Neural cell (in vitro differentiated cells): ENCODE measurements at regions not wholly inside any gene's neighbourhood (a gene's known extent, or its start where the extent isn't known, plus 50 kb on each side); places are given as distances from the start of the nearest gene placed in this dataset.

Experiments used
- H2AFZ ChIP-seq: fragments of 200-600, 300-800 bp; sonication (generic), shearing (Covaris generic); 2 replicates; pipeline ENCODE4 v1.6.0; 2014; ENCODE audit warnings: low read depth, mild to moderate bottlenecking, antibody characterized with exemption, low read length, moderate library complexity
- H3F3A ChIP-seq: fragments of 200-600 bp; shearing (Covaris generic); 2 replicates; pipeline ENCODE4 v1.6.1; 2016; ENCODE audit warnings: mild to moderate bottlenecking, moderate library complexity, mixed read lengths, antibody characterized with exemption, low read length; ENCODE audit not compliant: insufficient read depth, poor library complexity, severe bottlenecking
- H3K27ac ChIP-seq: fragments of 200-600, 300-800 bp; sonication (generic), shearing (Covaris generic); 2 replicates; pipeline ENCODE4 v1.5.1; 2014; ENCODE audit warnings: mild to moderate bottlenecking, low read length, moderate library complexity
- H3K27me3 ChIP-seq: fragments of 300-800, 200-600 bp; sonication (generic), shearing (Covaris generic); 2 replicates; pipeline ENCODE4 v1.6.0; 2014; ENCODE audit warnings: mild to moderate bottlenecking, low read depth, low read length, moderate library complexity; ENCODE audit not compliant: insufficient read depth
- H3K36me3 ChIP-seq: fragments of 300-800, 200-600 bp; sonication (generic), shearing (Covaris generic); 2 replicates; pipeline ENCODE4 v1.5.1; 2014; ENCODE audit warnings: mild to moderate bottlenecking, antibody characterized with exemption, low read length, moderate library complexity; ENCODE audit not compliant: insufficient read depth
- H3K4me2 ChIP-seq: fragments of 300-800, 200-600 bp; sonication (generic), shearing (Covaris generic); 2 replicates; pipeline ENCODE4 v1.6.0; 2014; ENCODE audit warnings: mild to moderate bottlenecking, low read length
- H3K4me3 ChIP-seq: fragments of 300-800, 200-600 bp; sonication (generic), shearing (Covaris generic); 2 replicates; pipeline ENCODE4 v1.5.1; 2014; ENCODE audit warnings: mild to moderate bottlenecking, low read length, moderate library complexity
- H3K79me2 ChIP-seq: fragments of 200-600 bp; shearing (Covaris generic); replicated peaks from 2 replicates; pipeline ENCODE4 v1.6.0; 2014; ENCODE audit warnings: mild to moderate bottlenecking, low read length, moderate library complexity; ENCODE audit not compliant: insufficient read depth
- H3K9ac ChIP-seq: fragments of 300-800, 200-600 bp; sonication (generic), shearing (Covaris generic); 2 replicates; pipeline ENCODE4 v1.6.1; 2016; ENCODE audit warnings: mild to moderate bottlenecking, low read length, mixed read lengths
- H3K9me2 ChIP-seq: fragments of 200-600 bp; shearing (Covaris generic); 2 replicates; pipeline ENCODE4 v1.6.1; 2016; ENCODE audit warnings: mild to moderate bottlenecking, low read length, mixed read lengths; ENCODE audit not compliant: insufficient read depth
- H3K9me3 ChIP-seq: fragments of 200-600, 300-800 bp; sonication (generic), shearing (Covaris generic); 2 replicates; pipeline ENCODE4 v1.6.1; 2016; ENCODE audit warnings: mild to moderate bottlenecking, mixed run types, low read length, moderate library complexity, mixed read lengths
- H4K20me1 ChIP-seq: fragments of 200-600 bp; shearing (Covaris generic); 2 replicates; pipeline ENCODE4 v1.6.1; 2016; ENCODE audit warnings: mild to moderate bottlenecking, mixed run types; ENCODE audit not compliant: insufficient read depth
- CTCF ChIP-seq: fragments of 450-650 bp; IDR thresholded peaks from 2 replicates; pipeline ENCODE4 v1.5.1; 2014; ENCODE audit warnings: antibody characterized with exemption, mild to moderate bottlenecking, moderate library complexity; ENCODE audit not compliant: poor library complexity, severe bottlenecking
- EP300 ChIP-seq: fragments of 450-650 bp; conservative IDR thresholded peaks from 2 replicates; pipeline ENCODE4 v1.6.1; 2014; ENCODE audit warnings: antibody characterized with exemption, mild to moderate bottlenecking, moderate library complexity; ENCODE audit not compliant: poor library complexity, severe bottlenecking
- EZH2 ChIP-seq: fragments of 200-600, 300-800 bp; shearing (Covaris generic), sonication (generic); IDR thresholded peaks from 2 replicates; pipeline ENCODE4 v1.6.1; 2014; ENCODE audit warnings: antibody characterized with exemption, low read length, borderline replicate concordance, mild to moderate bottlenecking; ENCODE audit not compliant: insufficient read depth, poor library complexity, severe bottlenecking
- MXI1 ChIP-seq: fragments of 450-650 bp; conservative IDR thresholded peaks from 2 replicates; pipeline ENCODE4 v1.6.1; 2014; ENCODE audit warnings: antibody characterized with exemption, mild to moderate bottlenecking; ENCODE audit not compliant: poor library complexity, severe bottlenecking
- POLR2AphosphoS5 ChIP-seq: IDR thresholded peaks from 2 replicates; pipeline ENCODE4 v1.6.1; 2012
- RAD21 ChIP-seq: fragments of 450-650 bp; conservative IDR thresholded peaks from 2 replicates; pipeline ENCODE4 v1.6.1; 2014; ENCODE audit warnings: antibody characterized with exemption, mild to moderate bottlenecking, moderate library complexity
- REST ChIP-seq: IDR thresholded peaks from 2 replicates; pipeline ENCODE4 v1.6.1; 2012; ENCODE audit warnings: borderline replicate concordance
- SMC3 ChIP-seq: fragments of 450-650 bp; conservative IDR thresholded peaks from 2 replicates; pipeline ENCODE4 v1.6.1; 2014; ENCODE audit warnings: antibody characterized with exemption, mild to moderate bottlenecking, moderate library complexity; ENCODE audit not compliant: poor library complexity
- TAF1 ChIP-seq: IDR thresholded peaks from 2 replicates; pipeline ENCODE4 v1.6.1; 2012; ENCODE audit warnings: low read depth

- H3K4me2 ChIP-seq: no peak overlapping the region
- no peak overlapping the region for H3K9ac ChIP-seq
- H3K9me2 ChIP-seq: no peaks in the 10 kb centered on the region
- H3K27me3 ChIP-seq: no peaks in the 10 kb centered on the region
- no peaks in the 10 kb centered on the region for H3K79me2 ChIP-seq
- no peaks in the 10 kb centered on the region for H3F3A ChIP-seq
- no peaks in the 10 kb centered on the region for H3K9me3 ChIP-seq
- H3K36me3 ChIP-seq: no peaks in the 10 kb centered on the region
- H3K27ac ChIP-seq: no peak overlapping the region
- no peaks in the 10 kb centered on the region for H4K20me1 ChIP-seq
- no peak overlapping the region for H2AFZ ChIP-seq
- H3K4me3 ChIP-seq: no peak overlapping the region
- TF ChIP-seq REST (no peak), SMC3 (no peak), RAD21 (no peak), EP300 (no peak), TAF1 (no peak), CTCF (no peak), POLR2AphosphoS5 (no peak), MXI1 (no peak), EZH2 (no peak)
These were observed 760.0 kb upstream of the FAM174A start for GRCh38 chr5:99775189-99775588.

DNA sequence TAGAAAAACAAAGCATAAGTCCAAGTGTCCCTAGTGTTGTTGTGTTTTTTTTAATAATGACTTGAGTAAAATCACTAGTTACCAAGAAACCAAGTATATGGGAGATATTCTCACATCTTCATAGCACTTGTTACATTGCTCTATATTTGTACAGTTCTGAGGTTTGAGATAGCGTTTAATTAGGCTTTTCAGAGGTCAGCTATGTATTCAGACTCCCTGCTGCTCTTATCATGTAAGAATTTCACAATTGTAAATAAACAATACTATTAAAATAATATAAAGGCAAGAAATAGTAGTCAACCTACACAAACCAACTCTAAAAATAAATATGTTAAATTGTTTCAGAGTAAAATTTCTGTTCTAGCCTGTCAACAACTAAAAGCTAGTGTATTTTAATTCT, 761.9 kb upstream of the FAM174A start:
- H4K20me1 ChIP-seq: no peaks in the 10 kb centered on the region
- TF ChIP-seq POLR2AphosphoS5 (no peak), EZH2 (no peak)
- H3K9ac ChIP-seq: no peak overlapping the region
- H3K27ac ChIP-seq: no peak overlapping the region
- H3K79me2 ChIP-seq: no peaks in the 10 kb centered on the region
- no peaks in the 10 kb centered on the region for H3K36me3 ChIP-seq
- no peak overlapping the region for H2AFZ ChIP-seq
- H3K4me2 ChIP-seq: no peak overlapping the region
- no peaks in the 10 kb centered on the region for H3K9me3 ChIP-seq
- H3K9me2 ChIP-seq: no peaks in the 10 kb centered on the region
- H3F3A ChIP-seq: no peaks in the 10 kb centered on the region
- H3K27me3 ChIP-seq: no peaks in the 10 kb centered on the region
- H3K4me3 ChIP-seq: no peak overlapping the region

DNA sequence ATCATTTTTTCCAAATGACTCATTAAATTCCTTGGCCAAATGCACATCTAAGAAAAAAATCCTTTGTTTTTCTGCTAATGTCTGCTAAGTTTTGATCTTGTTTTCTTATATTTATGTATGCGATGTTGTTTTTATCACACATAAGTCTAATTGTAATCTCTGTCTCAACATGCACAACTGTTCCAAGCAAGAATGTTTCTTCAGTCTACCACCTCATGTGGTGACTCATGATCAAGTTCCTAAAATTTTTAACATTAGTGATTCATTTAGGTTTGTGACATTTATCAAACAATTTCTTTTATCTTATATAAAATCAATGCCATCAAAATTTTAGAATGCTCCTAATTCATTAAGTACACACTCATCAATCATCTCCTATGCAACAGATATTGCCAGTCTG, 763.9 kb upstream of the FAM174A start:
- Histone ChIP-seq H2AFZ (no peak overlapping the region), H3K9me2 (no peaks in the 10 kb centered on the region), H3K9me3 (no peaks in the 10 kb centered on the region), H3K27me3 (no peaks in the 10 kb centered on the region), H3K4me2 (no peak overlapping the region), H3K36me3 (no peaks in the 10 kb centered on the region), H3K27ac (no peak overlapping the region), H3K79me2 (no peaks in the 10 kb centered on the region), H3K9ac (no peak overlapping the region), H3K4me3 (no peak overlapping the region), H3F3A (no peaks in the 10 kb centered on the region), H4K20me1 (no peaks in the 10 kb centered on the region)
- TF ChIP-seq REST (no peak), EP300 (no peak), TAF1 (no peak), CTCF (no peak), POLR2AphosphoS5 (no peak), SMC3 (no peak), RAD21 (no peak), EZH2 (no peak), MXI1 (no peak)
